ENCODE measurements at regions not wholly inside any gene's neighbourhood (a gene's known extent, or its start where the extent isn't known, plus 50 kb on each side); places are given as distances from the start of the nearest gene placed in this dataset.
A peak's percentile ranks its signal among the peaks of the same experiment; 100 is the strongest.
"Not testable (repeated sequence)": the region's sequence is repeated elsewhere in the genome, so short reads cannot be mapped to it uniquely, and the experiment has no call there.

DNA sequence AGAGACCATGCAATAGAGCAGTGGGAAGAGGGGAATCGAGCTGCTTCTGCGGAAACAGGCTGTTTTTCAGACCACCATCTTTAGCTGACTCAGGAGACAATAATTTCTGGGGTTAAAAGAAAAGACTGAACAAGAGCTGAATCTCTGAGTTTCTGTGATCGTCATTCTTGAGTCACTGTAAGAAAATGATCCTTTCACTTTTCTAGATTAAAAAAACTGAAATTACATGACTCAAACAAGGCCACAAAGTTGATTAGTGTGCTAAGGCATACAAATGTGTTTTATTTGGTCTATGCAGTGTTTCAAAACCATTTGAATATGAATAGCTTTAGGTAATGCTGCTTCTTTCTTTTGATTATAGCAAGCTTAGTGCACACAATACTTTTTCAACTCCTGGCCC lies 194.4 kb upstream of the RPL34 start:
- H3K27me3 Mint-ChIP-seq, result no peaks in the 10 kb centered on the region
- H3K36me3 Mint-ChIP-seq, result no peaks in the 10 kb centered on the region
- peak overlapping the region; percentile 81 for H3K27ac Mint-ChIP-seq
- peak overlapping the region; percentile 11 for H3K4me3 Mint-ChIP-seq
- H3K4me1 Mint-ChIP-seq (ENCODE audit: low read depth), result peaks cover 39% of the 10 kb centered on the region
- peaks cover 4% of the 10 kb centered on the region for H3K9me3 Mint-ChIP-seq (ENCODE audit: low read depth)

DNA sequence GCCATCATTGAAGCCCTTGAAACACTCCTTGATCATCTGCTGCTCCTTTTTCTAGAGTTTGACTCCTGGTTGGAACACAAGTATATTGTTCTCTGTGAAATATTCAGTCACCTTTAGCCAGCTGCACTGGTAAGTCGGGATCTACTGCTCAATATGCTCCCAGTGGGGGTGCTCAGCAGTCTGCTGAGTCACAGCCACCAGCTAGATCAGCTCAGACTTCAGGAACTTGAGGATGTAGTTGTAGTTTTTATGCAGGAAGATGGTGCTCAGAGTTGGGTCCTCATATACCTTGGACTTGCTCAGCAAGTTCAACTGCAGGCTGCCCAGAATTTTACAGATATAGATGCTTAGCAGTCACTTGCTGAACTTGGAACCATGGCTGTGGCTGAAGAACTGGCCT lies 202.5 kb upstream of the RPL34 start:
- Mint-ChIP-seq H3K27ac (no peak overlapping the region), H3K36me3 (no peaks in the 10 kb centered on the region), H3K4me1 (ENCODE audit: low read depth) (peaks cover 11% of the 10 kb centered on the region), H3K9me3 (ENCODE audit: low read depth) (peaks cover 4% of the 10 kb centered on the region), H3K27me3 (no peaks in the 10 kb centered on the region), H3K4me3 (no peak overlapping the region)

DNA sequence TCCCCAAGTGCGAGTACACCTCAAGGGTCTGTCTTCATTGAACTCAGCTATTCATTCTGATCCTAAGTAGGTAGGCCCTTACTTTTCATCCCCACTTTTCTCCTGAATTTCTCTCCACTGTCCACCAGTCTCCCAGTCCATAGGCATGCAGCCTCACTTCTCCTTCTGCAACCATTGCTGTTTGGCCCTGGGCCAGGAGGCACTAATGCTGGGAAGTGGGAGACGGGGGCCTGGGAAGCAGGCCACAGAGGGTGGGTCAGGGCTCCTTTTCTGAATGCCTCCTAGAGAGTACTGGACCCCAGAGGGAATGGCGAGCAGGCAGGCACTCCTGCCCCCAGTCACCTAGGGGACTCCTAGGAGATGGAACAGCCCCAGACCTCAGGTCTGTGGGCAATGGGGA lies 203.5 kb upstream of the RPL34 start:
- no peaks in the 10 kb centered on the region for H3K27me3 Mint-ChIP-seq
- H3K9me3 Mint-ChIP-seq (ENCODE audit: low read depth), result no peaks in the 10 kb centered on the region
- no peaks in the 10 kb centered on the region for H3K36me3 Mint-ChIP-seq
- H3K4me3 Mint-ChIP-seq, result no peak overlapping the region
- peaks cover 11% of the 10 kb centered on the region for H3K4me1 Mint-ChIP-seq (ENCODE audit: low read depth)
- H3K27ac Mint-ChIP-seq, result no peak overlapping the region

DNA sequence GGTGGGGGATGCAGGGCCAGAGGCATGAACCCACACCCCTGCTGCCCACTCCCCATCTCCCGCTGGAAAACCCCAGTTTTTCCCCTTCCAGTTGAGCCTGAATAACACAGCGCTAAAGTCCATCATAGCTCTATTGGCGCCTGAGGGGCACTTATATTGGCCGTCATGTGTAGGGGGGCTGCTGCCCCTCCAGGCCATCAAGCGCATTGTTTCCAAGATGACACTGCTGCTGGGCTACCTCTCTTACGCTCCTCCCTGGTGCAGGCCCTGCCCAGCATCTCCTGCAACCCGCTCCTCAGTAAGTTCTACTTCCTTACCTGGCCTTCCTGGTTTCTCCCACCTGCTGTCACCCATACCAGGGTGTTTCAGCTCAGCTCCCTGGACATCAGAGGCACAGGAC lies 205.0 kb upstream of the RPL34 start:
- peaks cover 11% of the 10 kb centered on the region for H3K4me1 Mint-ChIP-seq (ENCODE audit: low read depth)
- no peak overlapping the region for H3K4me3 Mint-ChIP-seq
- no peak overlapping the region for H3K27ac Mint-ChIP-seq
- no peaks in the 10 kb centered on the region for H3K27me3 Mint-ChIP-seq
- H3K9me3 Mint-ChIP-seq (ENCODE audit: low read depth), result no peaks in the 10 kb centered on the region
- no peaks in the 10 kb centered on the region for H3K36me3 Mint-ChIP-seq

DNA sequence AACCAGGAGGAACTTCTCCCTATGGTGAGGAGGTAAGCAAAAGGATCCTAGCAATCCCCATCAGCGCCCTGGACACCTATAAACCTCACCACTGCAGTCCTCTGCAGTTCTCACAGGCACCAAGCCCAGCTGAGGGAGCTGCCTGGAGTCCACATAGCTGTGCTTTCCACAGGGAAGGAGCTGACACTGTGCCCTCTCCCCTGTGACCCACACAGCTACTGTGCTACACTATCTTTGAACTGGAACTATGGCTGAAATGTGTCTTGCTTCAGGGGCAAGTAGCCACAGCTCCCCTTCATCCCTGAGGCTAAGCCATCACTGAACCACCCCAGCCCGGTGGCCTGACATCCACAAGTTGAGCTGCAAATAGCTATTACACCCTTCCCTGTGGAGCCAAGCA lies 208.5 kb upstream of the RPL34 start:
- H3K27me3 Mint-ChIP-seq, result no peaks in the 10 kb centered on the region
- no peaks in the 10 kb centered on the region for H3K4me1 Mint-ChIP-seq (ENCODE audit: low read depth)
- H3K9me3 Mint-ChIP-seq (ENCODE audit: low read depth), result peaks cover 3% of the 10 kb centered on the region
- no peak overlapping the region for H3K4me3 Mint-ChIP-seq
- no peak overlapping the region for H3K27ac Mint-ChIP-seq
- peaks cover 3% of the 10 kb centered on the region for H3K36me3 Mint-ChIP-seq

DNA sequence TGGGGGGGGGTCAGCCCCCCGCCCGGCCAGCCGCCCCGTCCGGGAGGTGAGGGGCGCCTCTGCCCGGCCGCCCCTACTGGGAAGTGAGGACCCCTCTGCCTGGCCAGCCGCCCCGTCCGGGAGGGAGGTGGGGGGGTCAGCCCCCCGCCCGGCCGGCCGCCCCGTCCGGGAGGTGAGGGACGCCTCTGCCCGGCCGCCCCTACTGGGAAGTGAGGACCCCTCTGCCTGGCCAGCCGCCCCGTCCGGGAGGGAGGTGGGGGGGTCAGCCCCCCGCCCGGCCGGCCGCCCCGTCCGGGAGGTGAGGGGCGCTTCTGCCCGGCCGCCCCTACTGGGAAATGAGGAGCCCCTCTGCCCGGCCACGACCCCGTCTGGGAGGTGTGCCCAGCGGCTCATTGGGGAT lies 210.7 kb upstream of the RPL34 start:
- not testable (repeated sequence) for H3K4me1 Mint-ChIP-seq (ENCODE audit: low read depth); H3K4me3 Mint-ChIP-seq; H3K27me3 Mint-ChIP-seq; H3K27ac Mint-ChIP-seq
- Mint-ChIP-seq H3K9me3 (ENCODE audit: low read depth) (peaks cover 13% of the 10 kb centered on the region), H3K36me3 (peaks cover 14% of the 10 kb centered on the region)

DNA sequence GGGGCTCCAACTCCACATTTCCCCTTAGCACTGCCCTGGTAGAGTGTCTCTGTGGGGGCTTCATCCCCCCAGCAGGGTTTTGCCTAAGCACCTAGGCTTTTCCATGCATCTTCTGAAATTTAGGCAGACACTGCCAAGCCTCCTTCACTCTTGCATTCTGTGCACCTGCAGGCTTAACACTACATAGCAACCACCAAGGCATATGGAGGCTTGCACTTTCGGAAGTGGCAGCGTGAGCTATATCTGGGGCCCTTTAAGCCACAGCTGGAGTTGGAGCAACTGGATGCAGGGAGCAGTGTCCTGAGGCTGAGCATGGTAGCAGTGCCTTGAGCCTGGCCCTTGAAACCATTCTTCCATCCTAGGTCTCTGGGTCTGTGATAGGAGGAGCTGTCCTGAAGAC lies 214.8 kb upstream of the RPL34 start:
- Mint-ChIP-seq H3K27ac (no peak overlapping the region), H3K36me3 (peaks cover 14% of the 10 kb centered on the region), H3K4me3 (no peak overlapping the region), H3K9me3 (ENCODE audit: low read depth) (peaks cover 13% of the 10 kb centered on the region), H3K27me3 (no peaks in the 10 kb centered on the region), H3K4me1 (ENCODE audit: low read depth) (no peaks in the 10 kb centered on the region)

DNA sequence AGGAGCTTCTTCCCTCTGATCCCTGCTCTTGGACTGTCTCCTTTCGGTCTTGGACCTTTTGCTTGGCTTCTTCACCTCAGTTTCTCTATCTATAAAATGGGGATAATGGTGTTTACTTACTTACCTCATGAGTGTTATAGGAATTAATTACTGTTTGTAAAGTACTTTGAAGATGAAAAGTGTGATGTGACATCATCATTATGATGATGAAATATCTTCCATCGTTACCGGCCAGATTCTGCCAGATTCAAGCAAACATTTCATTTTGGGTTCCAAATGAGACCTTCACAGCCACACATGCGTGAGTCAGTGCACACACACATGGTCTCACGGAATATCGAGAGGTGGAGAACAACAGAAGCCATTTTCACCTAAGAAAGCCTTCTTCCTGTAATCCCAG lies 220.1 kb upstream of the RPL34 start:
- Mint-ChIP-seq H3K27ac (no peak overlapping the region), H3K9me3 (ENCODE audit: low read depth) (no peaks in the 10 kb centered on the region), H3K27me3 (no peaks in the 10 kb centered on the region), H3K36me3 (peaks cover 2% of the 10 kb centered on the region), H3K4me3 (no peak overlapping the region), H3K4me1 (ENCODE audit: low read depth) (peaks cover 4% of the 10 kb centered on the region)

DNA sequence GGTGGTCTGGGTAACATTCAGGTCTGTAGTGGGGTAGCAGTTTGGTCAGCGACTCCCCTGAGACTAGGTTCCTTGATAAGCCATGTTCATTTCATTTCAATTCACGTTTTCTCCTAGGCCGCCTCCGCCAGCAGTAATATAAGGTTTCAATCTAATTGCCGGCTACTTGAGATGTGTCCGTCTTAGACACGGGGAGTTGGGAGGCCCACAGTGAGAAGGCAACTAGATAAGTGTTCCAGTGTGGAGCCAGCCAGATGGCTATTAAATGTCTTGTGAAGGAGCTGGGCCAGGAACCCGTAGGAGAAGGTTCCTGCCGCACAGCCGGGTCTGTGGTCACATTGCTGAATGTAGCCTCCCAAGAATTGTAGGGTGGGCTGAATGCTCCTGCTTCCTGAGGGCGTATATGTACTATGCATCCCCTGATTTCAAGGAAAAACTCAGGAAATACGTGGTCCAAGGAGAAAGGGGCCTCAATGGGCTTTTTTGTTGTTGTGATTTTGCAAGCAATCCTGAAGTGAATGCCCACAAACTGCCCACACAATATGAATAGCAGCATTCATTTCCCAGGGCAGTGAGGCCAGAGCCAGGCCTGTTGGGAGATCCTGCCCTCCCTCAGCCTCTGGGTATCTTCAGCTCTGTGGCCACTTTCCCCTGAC lies 220.6 kb upstream of the RPL34 start:
- no peaks in the 10 kb centered on the region for H3K9me3 Mint-ChIP-seq (ENCODE audit: low read depth)
- no peaks in the 10 kb centered on the region for H3K27me3 Mint-ChIP-seq
- no peak overlapping the region for H3K27ac Mint-ChIP-seq
- H3K36me3 Mint-ChIP-seq, result no peaks in the 10 kb centered on the region
- no peak overlapping the region for H3K4me3 Mint-ChIP-seq
- H3K4me1 Mint-ChIP-seq (ENCODE audit: low read depth), result peaks cover 4% of the 10 kb centered on the region

DNA sequence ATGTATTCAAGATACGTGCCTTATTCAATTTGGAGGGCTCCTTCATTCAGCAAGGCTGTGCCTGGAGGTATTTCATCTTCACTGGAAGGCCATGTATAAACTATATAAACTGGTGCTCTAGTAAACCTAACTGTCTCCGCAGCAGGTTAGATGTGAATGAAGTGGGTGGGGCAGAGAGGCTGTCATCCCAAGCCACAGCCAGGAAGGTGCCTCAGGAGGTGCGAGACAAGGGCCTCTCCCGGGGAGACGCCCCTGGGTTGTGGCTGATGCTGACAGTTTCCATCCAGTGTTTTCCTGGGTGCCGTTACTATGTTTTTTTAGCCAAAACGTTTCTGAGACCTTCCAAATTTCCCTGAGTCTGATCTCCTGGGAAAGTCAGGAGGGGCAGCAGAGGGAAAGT lies 221.5 kb upstream of the RPL34 start:
- Mint-ChIP-seq H3K9me3 (ENCODE audit: low read depth) (no peaks in the 10 kb centered on the region), H3K27ac (no peak overlapping the region), H3K27me3 (no peaks in the 10 kb centered on the region), H3K4me1 (ENCODE audit: low read depth) (peaks cover 4% of the 10 kb centered on the region), H3K4me3 (no peak overlapping the region), H3K36me3 (no peaks in the 10 kb centered on the region)

DNA sequence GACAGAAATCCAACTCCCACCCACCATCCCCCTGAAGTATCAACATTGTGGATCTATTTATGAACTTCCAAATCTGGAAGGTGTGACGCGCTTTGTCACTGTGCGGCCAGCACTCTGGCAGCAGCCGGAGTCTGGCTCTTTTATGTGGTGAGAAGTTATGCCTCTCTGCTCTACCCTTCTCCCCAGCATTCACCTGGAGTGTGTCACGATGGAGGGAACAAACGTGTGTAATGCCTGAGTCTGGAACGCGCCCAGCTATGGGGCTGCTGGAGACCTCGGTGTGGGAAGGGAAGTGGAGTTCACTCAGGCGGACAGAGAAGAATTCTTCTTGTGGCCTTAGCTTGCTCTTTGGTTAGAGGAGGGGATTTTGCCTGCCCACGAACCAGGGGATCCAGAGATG lies 222.1 kb upstream of the RPL34 start:
- H3K4me1 Mint-ChIP-seq (ENCODE audit: low read depth), result peaks cover 4% of the 10 kb centered on the region
- H3K4me3 Mint-ChIP-seq, result no peak overlapping the region
- no peak overlapping the region for H3K27ac Mint-ChIP-seq
- no peaks in the 10 kb centered on the region for H3K9me3 Mint-ChIP-seq (ENCODE audit: low read depth)
- no peaks in the 10 kb centered on the region for H3K36me3 Mint-ChIP-seq
- no peaks in the 10 kb centered on the region for H3K27me3 Mint-ChIP-seq

DNA sequence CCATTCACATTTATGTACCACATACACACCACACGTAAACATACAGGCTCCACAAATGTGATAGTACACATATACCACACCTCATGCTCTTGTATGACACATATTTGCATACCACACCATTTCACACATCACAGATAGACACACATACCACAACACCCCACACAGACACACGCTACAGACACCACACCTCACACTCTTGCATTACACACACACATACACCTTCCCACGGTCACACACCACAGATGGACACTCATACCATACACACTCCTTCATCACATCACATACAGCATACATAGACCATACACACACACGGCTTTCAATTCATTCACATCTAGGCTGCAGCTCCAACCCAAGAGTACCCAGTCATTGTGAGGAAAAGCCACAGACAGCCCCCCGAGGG lies 222.5 kb upstream of the RPL34 start:
- H3K27me3 Mint-ChIP-seq, result no peaks in the 10 kb centered on the region
- H3K27ac Mint-ChIP-seq, result no peak overlapping the region
- H3K9me3 Mint-ChIP-seq (ENCODE audit: low read depth), result no peaks in the 10 kb centered on the region
- peaks cover 4% of the 10 kb centered on the region for H3K4me1 Mint-ChIP-seq (ENCODE audit: low read depth)
- H3K4me3 Mint-ChIP-seq, result no peak overlapping the region
- no peaks in the 10 kb centered on the region for H3K36me3 Mint-ChIP-seq

DNA sequence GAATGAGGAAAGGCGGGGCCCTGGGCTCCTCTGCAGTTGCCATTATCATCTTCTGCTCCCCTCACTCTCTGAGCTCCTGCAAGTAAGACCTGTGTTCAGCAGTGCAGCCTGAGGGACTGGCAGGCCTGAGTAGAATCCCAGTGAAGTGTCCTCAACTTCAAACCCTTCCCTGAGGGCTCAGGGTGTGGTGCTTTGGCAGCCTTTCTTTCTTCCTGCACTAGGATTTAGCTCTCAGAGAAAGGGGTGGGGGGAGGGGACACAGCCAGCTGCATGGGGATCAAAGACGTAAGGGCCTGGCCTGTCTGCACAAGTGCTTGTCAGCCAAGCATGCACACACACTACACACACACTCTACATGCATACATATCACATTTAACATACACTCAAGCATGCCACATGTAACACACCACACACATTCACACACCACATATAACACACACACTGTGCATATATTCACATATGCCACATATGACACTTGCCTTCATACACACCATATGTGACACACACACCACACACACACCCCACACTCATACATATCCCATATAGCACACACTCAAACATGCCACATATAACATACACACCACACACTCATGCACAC lies 223.4 kb upstream of the RPL34 start:
- peaks cover 4% of the 10 kb centered on the region for H3K4me1 Mint-ChIP-seq (ENCODE audit: low read depth)
- H3K36me3 Mint-ChIP-seq, result no peaks in the 10 kb centered on the region
- no peak overlapping the region for H3K27ac Mint-ChIP-seq
- no peak overlapping the region for H3K4me3 Mint-ChIP-seq
- no peaks in the 10 kb centered on the region for H3K9me3 Mint-ChIP-seq (ENCODE audit: low read depth)
- H3K27me3 Mint-ChIP-seq, result no peaks in the 10 kb centered on the region

DNA sequence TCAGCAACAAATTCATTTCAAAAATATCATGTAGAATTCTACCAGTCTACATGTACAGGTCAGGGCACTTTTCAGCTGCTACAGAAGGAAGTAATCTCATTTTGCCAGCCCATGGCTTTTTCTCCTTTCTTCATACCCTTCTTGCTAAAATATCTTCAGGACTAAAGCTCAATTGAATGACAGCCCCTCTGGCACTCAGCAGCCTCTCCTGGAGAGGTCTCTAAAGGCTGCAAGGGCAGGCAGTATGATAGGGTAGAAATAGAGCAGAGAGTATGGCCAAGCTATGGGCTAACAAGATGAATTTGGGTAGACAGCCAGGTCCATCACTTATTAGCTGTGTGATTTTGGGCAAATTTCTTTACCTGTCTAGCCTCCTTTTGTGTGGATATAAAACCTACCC lies 224.6 kb upstream of the RPL34 start:
- H3K27me3 Mint-ChIP-seq, result no peaks in the 10 kb centered on the region
- peaks cover 4% of the 10 kb centered on the region for H3K4me1 Mint-ChIP-seq (ENCODE audit: low read depth)
- no peaks in the 10 kb centered on the region for H3K9me3 Mint-ChIP-seq (ENCODE audit: low read depth)
- no peak overlapping the region for H3K4me3 Mint-ChIP-seq
- no peak overlapping the region for H3K27ac Mint-ChIP-seq
- no peaks in the 10 kb centered on the region for H3K36me3 Mint-ChIP-seq

DNA sequence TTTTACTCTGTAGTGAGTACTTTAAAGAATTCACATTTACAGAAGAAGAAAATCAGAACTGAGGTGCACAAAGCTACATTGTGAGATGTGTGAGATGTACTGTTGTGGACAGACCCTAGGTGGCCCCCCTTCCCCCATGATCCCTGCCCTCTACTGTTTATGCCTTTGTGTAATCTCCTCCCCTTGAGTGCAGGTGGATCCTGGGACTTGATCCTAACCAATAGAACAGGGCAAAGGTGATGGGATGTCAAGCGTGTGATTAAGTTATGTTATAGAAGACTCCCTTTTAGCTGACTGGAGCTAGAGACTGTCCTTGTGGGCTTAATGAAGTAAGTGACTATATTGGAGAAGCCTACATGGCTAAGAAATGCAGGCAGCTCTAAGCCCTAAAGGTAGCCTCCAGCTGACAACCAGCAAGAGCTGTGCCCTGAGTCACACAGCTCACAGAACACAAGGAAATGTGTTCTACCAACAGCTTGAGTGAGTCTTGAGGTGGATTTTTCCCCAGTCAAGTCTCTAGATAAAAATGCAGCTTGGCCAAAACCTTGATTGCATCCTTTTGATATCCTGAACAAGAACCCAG lies 225.2 kb upstream of the LEF1 start:
- Mint-ChIP-seq H3K4me3 (no peak overlapping the region), H3K4me1 (ENCODE audit: low read depth) (peaks cover 3% of the 10 kb centered on the region), H3K27me3 (no peaks in the 10 kb centered on the region), H3K36me3 (no peaks in the 10 kb centered on the region), H3K9me3 (ENCODE audit: low read depth) (no peaks in the 10 kb centered on the region), H3K27ac (no peak overlapping the region)

Measured in activated naive CD8-positive, alpha-beta T cell (primary cell).